ENCODE measurements at regions not wholly inside any gene's neighbourhood (a gene's known extent, or its start where the extent isn't known, plus 50 kb on each side); places are given as distances from the start of the nearest gene placed in this dataset.

DNA sequence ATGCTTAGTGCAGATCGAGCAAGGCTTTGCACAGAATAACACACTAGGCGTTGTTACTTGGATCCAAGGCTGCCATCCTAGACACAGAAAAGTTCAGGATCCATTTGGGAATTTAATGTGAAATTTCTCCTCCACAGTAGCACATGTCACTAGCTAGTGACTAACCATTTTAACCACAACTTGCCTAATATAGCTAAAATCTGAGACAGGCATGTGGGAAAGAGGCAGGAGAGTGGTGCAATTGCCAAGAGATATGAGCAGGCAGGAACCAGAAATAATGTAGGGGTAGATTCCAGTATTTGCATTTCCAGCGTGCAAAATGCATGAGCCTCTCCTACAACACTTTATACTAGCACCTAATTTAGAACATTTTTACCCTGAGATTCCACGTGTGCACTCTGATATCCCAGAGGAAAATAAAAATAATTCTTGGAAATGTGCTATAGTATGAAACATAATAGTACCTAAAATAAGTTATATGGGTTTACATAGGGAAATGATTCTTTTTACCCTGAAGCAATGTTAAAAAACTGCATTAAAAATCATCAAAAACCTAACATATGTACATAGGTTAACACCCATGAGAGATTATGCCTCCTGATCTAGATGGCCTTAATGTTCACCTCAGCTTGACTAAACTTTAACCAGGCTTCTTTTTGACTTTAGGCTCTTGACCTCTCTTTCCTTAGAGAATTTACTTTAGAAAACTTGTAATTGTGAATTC, 1230.6 kb upstream of the NUDT12 start:
- H3K27ac ChIP-seq = no peak overlapping the region
- TF ChIP-seq, protein P1, sequence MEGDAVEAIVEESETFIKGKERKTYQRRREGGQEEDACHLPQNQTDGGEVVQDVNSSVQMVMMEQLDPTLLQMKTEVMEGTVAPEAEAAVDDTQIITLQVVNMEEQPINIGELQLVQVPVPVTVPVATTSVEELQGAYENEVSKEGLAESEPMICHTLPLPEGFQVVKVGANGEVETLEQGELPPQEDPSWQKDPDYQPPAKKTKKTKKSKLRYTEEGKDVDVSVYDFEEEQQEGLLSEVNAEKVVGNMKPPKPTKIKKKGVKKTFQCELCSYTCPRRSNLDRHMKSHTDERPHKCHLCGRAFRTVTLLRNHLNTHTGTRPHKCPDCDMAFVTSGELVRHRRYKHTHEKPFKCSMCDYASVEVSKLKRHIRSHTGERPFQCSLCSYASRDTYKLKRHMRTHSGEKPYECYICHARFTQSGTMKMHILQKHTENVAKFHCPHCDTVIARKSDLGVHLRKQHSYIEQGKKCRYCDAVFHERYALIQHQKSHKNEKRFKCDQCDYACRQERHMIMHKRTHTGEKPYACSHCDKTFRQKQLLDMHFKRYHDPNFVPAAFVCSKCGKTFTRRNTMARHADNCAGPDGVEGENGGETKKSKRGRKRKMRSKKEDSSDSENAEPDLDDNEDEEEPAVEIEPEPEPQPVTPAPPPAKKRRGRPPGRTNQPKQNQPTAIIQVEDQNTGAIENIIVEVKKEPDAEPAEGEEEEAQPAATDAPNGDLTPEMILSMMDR (conservative IDR thresholded peaks at IDR 0.05) = no peak
- no peak for TF ChIP-seq ZFX (IDR thresholded peaks at IDR 0.05)

DNA sequence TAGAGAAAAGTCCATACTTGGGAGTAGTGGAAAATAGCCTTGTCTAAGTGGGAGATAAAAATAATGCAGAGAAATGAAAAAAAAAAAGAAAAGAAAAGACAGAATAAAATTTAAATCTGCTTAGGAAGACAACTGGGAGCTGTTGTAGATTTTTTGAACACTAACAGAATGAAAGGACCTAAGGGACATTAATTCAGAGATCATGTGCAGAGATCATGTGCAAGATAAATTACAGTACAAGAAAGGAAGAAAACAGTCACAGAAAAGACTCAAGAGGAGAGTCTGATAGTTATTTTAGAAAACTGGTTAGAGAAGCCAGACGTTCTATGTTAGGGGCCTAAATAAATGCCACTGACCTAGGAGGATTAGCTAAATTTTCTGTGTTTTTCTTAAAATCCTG, 1226.8 kb upstream of the NUDT12 start:
- TF ChIP-seq, protein P1 (conservative IDR thresholded peaks at IDR 0.05) = no peak
- no peak for TF ChIP-seq ZFX (IDR thresholded peaks at IDR 0.05)
- no peak overlapping the region for H3K27ac ChIP-seq

DNA sequence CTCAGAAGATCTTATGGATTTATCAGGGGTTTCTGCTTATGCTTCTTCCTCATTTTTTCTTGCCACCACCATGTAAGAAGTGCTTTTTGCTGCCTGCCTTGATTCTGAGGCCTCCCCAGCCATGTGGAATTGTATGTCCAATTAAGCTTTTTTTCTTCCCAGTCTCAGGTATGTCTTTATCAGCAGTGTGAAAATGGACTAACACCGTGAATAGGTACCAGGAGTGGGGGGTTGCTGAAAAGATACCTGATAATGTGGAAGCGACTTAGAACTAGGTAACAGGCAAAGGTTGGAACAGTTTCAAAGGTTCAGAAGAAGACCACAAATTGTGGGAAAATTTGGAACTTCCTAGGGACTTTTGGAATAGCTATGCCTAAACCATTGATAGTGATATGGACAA, 1222.5 kb upstream of the NUDT12 start:
- TF ChIP-seq, protein P1 (conservative IDR thresholded peaks at IDR 0.05) = no peak
- no peak for TF ChIP-seq ZFX (IDR thresholded peaks at IDR 0.05)
- H3K27ac ChIP-seq = no peak overlapping the region

DNA sequence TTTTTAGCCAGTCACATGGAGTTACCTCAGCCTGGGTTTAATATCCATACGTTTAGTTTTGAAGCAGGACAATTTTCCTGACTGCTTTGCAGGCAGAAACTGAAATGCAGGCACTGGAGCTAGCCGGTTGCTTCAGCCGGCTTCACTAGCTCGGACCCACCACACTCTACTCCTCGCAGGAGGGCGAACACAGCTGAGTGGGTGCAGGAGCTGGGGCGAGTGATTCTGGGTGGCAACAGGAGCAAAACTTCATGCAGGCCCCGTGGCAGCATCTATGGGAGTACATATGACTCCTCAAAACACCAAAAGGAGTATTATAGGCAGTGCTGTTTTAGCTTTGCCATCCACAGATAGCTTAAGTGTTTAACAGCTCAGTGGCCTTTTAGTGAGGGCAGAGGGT, 1211.8 kb upstream of the NUDT12 start:
- TF ChIP-seq ZFX (IDR thresholded peaks at IDR 0.05) = no peak
- TF ChIP-seq, protein P1 (conservative IDR thresholded peaks at IDR 0.05) = no peak
- H3K27ac ChIP-seq = no peak overlapping the region

DNA sequence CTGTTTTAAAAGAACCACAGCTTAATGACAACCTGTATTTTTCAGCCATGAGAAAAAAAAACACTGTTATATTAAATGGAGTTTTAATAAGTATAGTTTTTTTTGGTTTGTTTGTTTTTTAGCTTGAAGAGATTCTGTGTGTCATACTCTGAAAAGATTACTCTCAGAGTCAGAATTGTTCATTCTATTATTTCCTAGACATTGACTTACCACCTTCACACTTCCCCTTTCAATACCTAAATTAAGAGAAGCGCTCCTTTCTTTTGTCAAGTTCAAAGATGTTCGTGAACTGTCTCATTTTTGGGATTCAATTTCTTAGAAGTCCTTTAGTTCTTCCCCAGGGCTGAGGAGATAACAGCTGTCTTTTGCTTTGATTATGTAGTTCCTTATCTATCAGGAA, 1201.6 kb upstream of the NUDT12 start:
- H3K27ac ChIP-seq = no peak overlapping the region
- TF ChIP-seq ZFX (IDR thresholded peaks at IDR 0.05) = no peak
- TF ChIP-seq, protein P1 (conservative IDR thresholded peaks at IDR 0.05) = no peak

DNA sequence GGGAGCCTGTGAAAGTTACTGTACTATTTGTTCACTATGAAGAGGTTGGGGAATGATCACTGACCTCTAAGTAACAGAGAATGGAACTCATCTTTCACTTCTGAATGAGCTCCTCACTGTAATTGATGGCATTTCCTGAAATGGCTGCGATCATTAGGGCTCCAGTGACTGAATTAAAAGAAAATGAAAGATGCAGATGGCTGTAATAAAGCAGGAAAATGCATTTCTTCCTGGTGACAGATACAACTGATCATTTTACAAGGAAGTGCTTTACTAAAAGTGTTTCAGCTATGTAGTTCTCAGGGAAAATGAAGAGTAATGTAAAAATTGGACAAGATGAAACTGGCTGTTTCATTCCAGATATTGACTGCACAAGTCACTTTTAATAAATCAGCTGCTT, 1200.6 kb upstream of the NUDT12 start:
- H3K27ac ChIP-seq = no peak overlapping the region
- TF ChIP-seq, protein P1 (conservative IDR thresholded peaks at IDR 0.05) = no peak
- TF ChIP-seq ZFX (IDR thresholded peaks at IDR 0.05) = no peak

DNA sequence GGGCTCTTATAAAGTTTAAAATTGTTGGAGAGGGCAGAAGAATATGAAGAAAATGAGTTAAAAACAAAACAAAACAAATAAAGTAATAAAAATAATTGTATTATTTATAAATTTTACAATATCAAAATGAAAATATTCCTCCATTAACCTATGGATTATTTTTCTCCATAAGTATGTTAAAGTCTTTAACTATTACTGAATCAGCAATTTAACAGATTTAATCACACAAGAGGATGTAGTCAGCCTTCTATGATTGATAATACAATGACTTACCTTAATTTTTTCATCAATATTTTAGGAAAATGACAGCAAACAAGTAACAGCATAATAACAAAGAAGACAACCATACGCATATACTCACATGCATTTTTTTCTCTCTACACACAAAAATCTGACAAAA, 1195.3 kb upstream of the NUDT12 start:
- TF ChIP-seq, protein P1 (conservative IDR thresholded peaks at IDR 0.05) = no peak
- TF ChIP-seq ZFX (IDR thresholded peaks at IDR 0.05) = no peak
- H3K27ac ChIP-seq = no peak overlapping the region
